Kidney (tissue), 13 donors: ENCODE measurements at regions not wholly inside any gene's neighbourhood (a gene's known extent, or its start where the extent isn't known, plus 50 kb on each side); places are given as distances from the start of the nearest gene placed in this dataset.

Source experiments
- DNase-seq, 5 donors: peaks; one replicate each; pipeline ENCODE4 v3.0.0-alpha.2; 2013 to 2020
- FAIRE-seq: peaks from 2 replicates; lab custom pipeline; 2012; peaks lifted over from hg19 to GRCh38; lab: Jason Lieb, UNC
- H3K27ac ChIP-seq, 2 donors: one replicate each; pipeline ENCODE4 v1.7.0; 2013; ENCODE audit warnings: low read depth in 2 of 2, low read length in 2 of 2, inconsistent platforms in 1 of 2
- H3K27me3 ChIP-seq: one replicate; pipeline ENCODE4 v1.7.1; 2013; ENCODE audit warnings: low read length, inconsistent platforms; ENCODE audit not compliant: control insufficient read depth, insufficient read depth
- H3K36me3 ChIP-seq, 3 donors: one replicate each; pipeline versions ENCODE4 v1.7.0 to v1.7.1; 2013; ENCODE audit warnings: low read length in 3 of 3, control low read depth in 1 of 3, inconsistent platforms in 1 of 3; ENCODE audit not compliant: insufficient read depth in 3 of 3, control insufficient read depth in 2 of 3
- H3K4me1 ChIP-seq, 3 donors: one replicate each; pipeline versions ENCODE4 v1.7.0 to v1.7.1; 2013; ENCODE audit warnings: low read length in 3 of 3, inconsistent platforms in 1 of 3, low read depth in 1 of 3; ENCODE audit not compliant: control insufficient read depth in 2 of 3, insufficient read depth in 2 of 3
- H3K4me3 ChIP-seq, 3 donors: one replicate each; pipeline versions ENCODE4 v1.7.0 to v1.8.1; 2013; ENCODE audit warnings: low read length in 3 of 3, control low read depth in 1 of 3, inconsistent platforms in 1 of 3
- H3K9ac ChIP-seq, 3 donors: one replicate each; pipeline versions ENCODE4 v1.7.0 to v1.7.1; 2013; ENCODE audit warnings: low read length in 3 of 3, control low read depth in 1 of 3, inconsistent platforms in 1 of 3
- H3K9me3 ChIP-seq, 3 donors: one replicate each; pipeline versions ENCODE4 v1.7.0 to v1.7.1; 2013; ENCODE audit warnings: low read length in 3 of 3, control low read depth in 1 of 3, inconsistent platforms in 1 of 3; ENCODE audit not compliant: control insufficient read depth in 2 of 3, insufficient read depth in 1 of 3
- intact Hi-C: fragments of 100-400 bp; cut with DNase I; formaldehyde crosslinking; loops from one replicate; pipeline ENCODE4 v1.11.1; 2022
- TF ChIP-seq, protein P1 (sequence below): IDR thresholded peaks from 3 replicates; pipeline ENCODE4 v1.5.1; 2012; ENCODE audit warnings: mild to moderate bottlenecking, moderate library complexity, borderline replicate concordance; ENCODE audit not compliant: insufficient read depth; ENCODE audit errors: extremely low read depth
- donor health status: control.
- donor health status: control.
- donor health status: control.
- donor health status: control.
- donor health status: control.
- donor health status: DM: yes; HTN: yes; CAD: no.
- donor health status: Normal renal cell carcinoma (clear cell type).

DNA sequence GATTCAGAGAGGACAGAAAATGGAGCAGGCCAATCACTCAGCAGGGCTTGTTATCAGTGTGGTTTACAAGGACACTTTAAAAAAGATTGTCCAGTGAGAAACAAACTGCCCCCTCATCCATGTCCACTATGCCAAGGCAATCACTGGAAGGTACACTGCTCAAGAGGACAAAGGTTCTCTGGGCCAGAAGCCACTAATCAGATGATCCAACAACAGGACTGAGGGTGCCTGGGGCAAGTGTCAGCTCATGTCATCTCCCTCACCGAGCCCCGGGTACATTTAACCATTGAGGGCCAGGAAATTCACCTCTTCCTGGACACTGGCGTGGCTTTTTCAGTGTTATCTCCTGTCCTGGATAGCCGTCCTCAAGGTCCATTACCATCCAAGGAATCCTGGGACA lies 513.7 kb upstream of the EPHA6 start:
- no peak overlapping the region for H3K27ac ChIP-seq
- H3K9ac ChIP-seq: no peak overlapping the region
- no peaks in the 10 kb centered on the region for H3K27me3 ChIP-seq
- DNase-seq: no peak
- no peak overlapping the region for H3K4me3 ChIP-seq
- H3K9me3 ChIP-seq: no peaks in the 10 kb centered on the region
- H3K4me1 ChIP-seq: no peaks in the 10 kb centered on the region
- no peaks in the 10 kb centered on the region for H3K36me3 ChIP-seq
- intact Hi-C loops: no loop called here
- FAIRE-seq: no peak
- TF ChIP-seq, protein P1, sequence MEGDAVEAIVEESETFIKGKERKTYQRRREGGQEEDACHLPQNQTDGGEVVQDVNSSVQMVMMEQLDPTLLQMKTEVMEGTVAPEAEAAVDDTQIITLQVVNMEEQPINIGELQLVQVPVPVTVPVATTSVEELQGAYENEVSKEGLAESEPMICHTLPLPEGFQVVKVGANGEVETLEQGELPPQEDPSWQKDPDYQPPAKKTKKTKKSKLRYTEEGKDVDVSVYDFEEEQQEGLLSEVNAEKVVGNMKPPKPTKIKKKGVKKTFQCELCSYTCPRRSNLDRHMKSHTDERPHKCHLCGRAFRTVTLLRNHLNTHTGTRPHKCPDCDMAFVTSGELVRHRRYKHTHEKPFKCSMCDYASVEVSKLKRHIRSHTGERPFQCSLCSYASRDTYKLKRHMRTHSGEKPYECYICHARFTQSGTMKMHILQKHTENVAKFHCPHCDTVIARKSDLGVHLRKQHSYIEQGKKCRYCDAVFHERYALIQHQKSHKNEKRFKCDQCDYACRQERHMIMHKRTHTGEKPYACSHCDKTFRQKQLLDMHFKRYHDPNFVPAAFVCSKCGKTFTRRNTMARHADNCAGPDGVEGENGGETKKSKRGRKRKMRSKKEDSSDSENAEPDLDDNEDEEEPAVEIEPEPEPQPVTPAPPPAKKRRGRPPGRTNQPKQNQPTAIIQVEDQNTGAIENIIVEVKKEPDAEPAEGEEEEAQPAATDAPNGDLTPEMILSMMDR: no peak

DNA sequence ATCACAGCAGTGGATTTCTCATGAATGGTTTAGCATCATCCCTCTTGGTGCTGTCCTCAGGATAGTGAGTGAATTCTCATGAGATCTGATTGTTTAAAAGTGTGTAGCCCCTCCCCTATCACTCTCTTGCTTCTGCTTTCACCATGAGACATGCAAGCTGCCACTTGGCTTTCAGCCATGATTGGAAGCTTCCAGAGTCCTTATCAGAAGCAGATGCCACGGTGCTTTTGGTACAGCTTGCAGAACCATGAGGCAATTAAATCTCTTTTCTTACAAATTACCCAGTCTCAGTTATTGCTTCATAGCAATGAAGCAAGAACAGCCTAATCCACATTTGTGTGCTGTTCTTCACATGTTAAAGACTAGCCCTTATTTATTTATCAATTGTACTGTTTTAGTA lies 495.2 kb upstream of the EPHA6 start:
- Histone ChIP-seq H3K27me3 (no peaks in the 10 kb centered on the region), H3K4me1 (no peaks in the 10 kb centered on the region), H3K27ac (no peak overlapping the region), H3K9ac (no peak overlapping the region), H3K4me3 (no peak overlapping the region), H3K36me3 (no peaks in the 10 kb centered on the region), H3K9me3 (no peaks in the 10 kb centered on the region)
- no peak for DNase-seq
- intact Hi-C loops: no loop called here
- TF ChIP-seq, protein P1: no peak
- FAIRE-seq: no peak

DNA sequence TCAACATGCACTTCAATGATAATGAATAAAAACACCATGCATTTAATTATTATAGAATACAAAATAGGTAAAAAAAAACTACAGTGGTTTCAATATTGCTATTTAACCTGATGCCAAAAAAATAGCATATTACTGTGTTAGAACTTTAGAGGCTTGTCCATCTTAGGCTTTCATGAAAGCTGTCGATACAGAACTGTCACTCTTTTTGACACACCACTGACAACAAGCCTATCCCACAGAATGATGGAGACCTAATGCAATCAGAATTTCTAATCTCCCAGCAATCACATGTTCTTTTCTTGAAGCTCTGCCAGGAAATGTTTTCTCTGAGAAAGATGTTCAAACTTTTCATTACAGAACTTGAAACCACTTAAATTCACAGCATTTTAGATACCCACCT lies 490.3 kb upstream of the EPHA6 start:
- Histone ChIP-seq H3K27me3 (no peaks in the 10 kb centered on the region), H3K9me3 (peaks cover 0 to 2% (median 0%) of the 10 kb centered on the region in 3 donors), H3K4me3 (no peak overlapping the region), H3K4me1 (no peaks in the 10 kb centered on the region), H3K9ac (no peak overlapping the region), H3K27ac (no peak overlapping the region), H3K36me3 (no peaks in the 10 kb centered on the region)
- FAIRE-seq (no peak), DNase-seq (no peak)
- intact Hi-C loops: no loop called here
- TF ChIP-seq, protein P1: no peak

DNA sequence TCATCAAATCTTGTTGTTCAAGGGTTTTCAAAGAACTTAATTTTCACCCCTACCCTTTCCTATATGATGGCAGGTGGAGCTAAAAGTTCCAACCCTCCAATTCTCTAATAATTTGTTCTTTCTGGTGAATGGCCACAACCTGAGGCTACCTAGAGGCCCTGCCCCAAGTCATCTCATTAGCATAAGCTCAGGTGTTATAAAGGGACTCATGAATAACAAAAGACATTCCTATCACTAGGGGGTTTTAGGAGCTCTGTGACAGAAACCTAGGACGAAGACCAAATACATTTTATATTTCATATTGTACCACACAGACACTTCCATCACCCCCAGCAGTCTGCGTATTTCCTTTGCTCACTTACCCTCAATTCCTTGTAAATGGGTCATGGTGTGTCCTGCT lies 483.6 kb upstream of the EPHA6 start:
- TF ChIP-seq, protein P1: no peak
- Histone ChIP-seq H3K9ac (no peak overlapping the region), H3K27me3 (no peaks in the 10 kb centered on the region), H3K9me3 (peaks cover 0 to 3% (median 0%) of the 10 kb centered on the region in 3 donors), H3K27ac (no peak overlapping the region), H3K4me3 (no peak overlapping the region), H3K4me1 (no peaks in the 10 kb centered on the region), H3K36me3 (no peaks in the 10 kb centered on the region)
- DNase-seq (no peak), FAIRE-seq (no peak)
- intact Hi-C loops: no loop called here
